Transverse colon (tissue), 4 donors: ENCODE measurements at regions not wholly inside any gene's neighbourhood (a gene's known extent, or its start where the extent isn't known, plus 50 kb on each side); places are given as distances from the start of the nearest gene placed in this dataset.

Experiments
- DNase-seq: peaks from one replicate; pipeline ENCODE4 v3.0.0-alpha.2; 2019
- H3K27ac ChIP-seq, 4 donors: fragments of 200-600 bp; sonication (generic); 2 replicates each; pipeline ENCODE4 v1.5.1; 2016 to 2018; ENCODE audit warnings: inconsistent platforms in 4 of 4
- H3K27me3 ChIP-seq: fragments of 200-600 bp; sonication (generic); 2 replicates; pipeline ENCODE4 v1.5.1; 2017; ENCODE audit warnings: inconsistent platforms
- H3K36me3 ChIP-seq, 4 donors: fragments of 200-600 bp; sonication (generic); 2 replicates each; pipeline ENCODE4 v1.5.1; 2017 to 2019; ENCODE audit warnings: inconsistent platforms in 4 of 4
- H3K4me1 ChIP-seq, 4 donors: fragments of 200-600 bp; sonication (generic); 2 replicates each; pipeline ENCODE4 v1.5.1; 2017 to 2020; ENCODE audit warnings: inconsistent platforms in 4 of 4
- H3K4me3 ChIP-seq, 4 donors: fragments of 200-600 bp; sonication (generic); 1 replicate in 1 of 4; 2 replicates in 3 of 4; pipeline versions ENCODE4 v1.5.1 to v1.6.1; 2017 to 2019; ENCODE audit warnings: inconsistent platforms in 4 of 4
- H3K9me3 ChIP-seq, 2 donors: fragments of 200-600 bp; sonication (generic); 2 replicates each; pipeline ENCODE4 v1.5.1; 2017 to 2019; ENCODE audit warnings: inconsistent platforms in 2 of 2
- CTCF ChIP-seq, 5 experiments: fragments of 200-600 bp in 3 of 5; fragments of 450-650 bp in 2 of 5; sonication (generic) in 3 of 5; IDR thresholded peaks; 1 replicate in 2 of 5; 2 replicates in 3 of 5; pipeline ENCODE4 v1.5.1; 2016 to 2017; ENCODE audit warnings: antibody characterized with exemption in 5 of 5, inconsistent platforms in 3 of 5, mild to moderate bottlenecking in 2 of 5, moderate library complexity in 1 of 5
- EP300 ChIP-seq: sonication (generic); formaldehyde crosslinking; IDR thresholded peaks from one replicate; pipeline ENCODE4 v1.6.1; 2017; ENCODE audit warnings: antibody characterized with exemption, low read depth
- POLR2A ChIP-seq: fragments of 450-650 bp; IDR thresholded peaks from one replicate; pipeline ENCODE4 v1.6.1; 2016; ENCODE audit warnings: antibody characterized with exemption, mild to moderate bottlenecking, moderate library complexity
- POLR2AphosphoS5 ChIP-seq, 3 donors: sonication (generic); formaldehyde crosslinking; IDR thresholded peaks; one replicate each; pipeline ENCODE4 v1.6.1; 2016; ENCODE audit warnings: antibody characterized with exemption in 3 of 3
- WGBS, 2 donors: methylation state at CpG; one replicate each; pipeline ENCODE4 v1.1.5; 2018; ENCODE audit warnings: low coverage in 1 of 2; 5-methylcytosine and 5-hydroxymethylcytosine counted together
- in situ Hi-C, 4 donors: fragments of 200-750 bp; cut with MboI; loops; one replicate each; pipeline versions ENCODE4 v1.15.0 to v1.15.1; 2017; ENCODE audit warnings: low sequenced_read_pairs in 3 of 4, low pct_ligation_motif_present in 1 of 4, low pct_unique_long_range_greater_than_20kb in 1 of 4
- intact Hi-C: fragments of 100-400 bp; cut with DNase I; formaldehyde crosslinking; loops from one replicate; pipeline ENCODE4 v1.15.1; 2023; ENCODE audit warnings: low total_unique reads

GRCh38 chr3:6124875-6125274 is 736.0 kb upstream of the GRM7 start:
- H3K27me3 ChIP-seq: no peaks in the 10 kb centered on the region
- TF ChIP-seq CTCF (IDR thresholded peaks at IDR 0.05) (no peak), EP300 (no peak), POLR2AphosphoS5 (IDR thresholded peaks at IDR 0.05) (no peak)
- in situ Hi-C loops (no loop called here), intact Hi-C loops (no loop called here)
- no peak overlapping the region for H3K4me3 ChIP-seq
- H3K27ac ChIP-seq: no peak overlapping the region
- DNase-seq: no peak
- no peaks in the 10 kb centered on the region for H3K9me3 ChIP-seq
- WGBS, 2 donors: 77 to 89% methylated on average over 5 of the region's 5 CpGs
- H3K4me1 ChIP-seq: no peaks in the 10 kb centered on the region
- H3K36me3 ChIP-seq: no peaks in the 10 kb centered on the region

GRCh38 chr3:6125520-6125919 is 735.4 kb upstream of the GRM7 start:
- TF ChIP-seq EP300 (no peak), POLR2A (no peak)
- DNase-seq: no peak
- intact Hi-C loops (no loop called here), in situ Hi-C loops (no loop called here)
- Histone ChIP-seq H3K27me3 (no peaks in the 10 kb centered on the region), H3K4me3 (no peak overlapping the region), H3K36me3 (no peaks in the 10 kb centered on the region), H3K4me1 (no peaks in the 10 kb centered on the region), H3K27ac (no peak overlapping the region), H3K9me3 (no peaks in the 10 kb centered on the region)
- 38 to 71% methylated on average over 2 to 3 of the region's 3 CpGs for WGBS, 2 donors

- in situ Hi-C loops: no loop called here
- no peak for DNase-seq
- WGBS, 2 donors: 83 to 87% methylated on average over 6 to 8 of the region's 8 CpGs
- Histone ChIP-seq H3K27me3 (no peaks in the 10 kb centered on the region), H3K9me3 (no peaks in the 10 kb centered on the region), H3K36me3 (no peaks in the 10 kb centered on the region), H3K4me3 (no peak overlapping the region), H3K4me1 (no peaks in the 10 kb centered on the region), H3K27ac (no peak overlapping the region)
- intact Hi-C loops: no loop called here
- TF ChIP-seq POLR2AphosphoS5 (IDR thresholded peaks at IDR 0.05) (no peak), POLR2A (no peak), CTCF (IDR thresholded peaks at IDR 0.05) (no peak), EP300 (no peak)
Measured at GRCh38 chr3:6132684-6133432, 728.1 kb upstream of the GRM7 start.

- intact Hi-C loops (no loop called here), in situ Hi-C loops (no loop called here)
- H3K36me3 ChIP-seq: no peaks in the 10 kb centered on the region
- WGBS, 2 donors: 71 to 74% methylated on average over 3 of the region's 3 CpGs
- TF ChIP-seq POLR2A (no peak), CTCF (IDR thresholded peaks at IDR 0.05) (no peak), POLR2AphosphoS5 (IDR thresholded peaks at IDR 0.05) (no peak), EP300 (no peak)
- H3K4me1 ChIP-seq: no peaks in the 10 kb centered on the region
- no peaks in the 10 kb centered on the region for H3K9me3 ChIP-seq
- no peaks in the 10 kb centered on the region for H3K27me3 ChIP-seq
- no peak for DNase-seq
- no peak overlapping the region for H3K4me3 ChIP-seq
- H3K27ac ChIP-seq: no peak overlapping the region
Measured at GRCh38 chr3:6142707-6143106, 718.2 kb upstream of the GRM7 start.

GRCh38 chr3:6147883-6148282 is 713.0 kb upstream of the GRM7 start:
- in situ Hi-C loops: no loop called here
- Histone ChIP-seq H3K27me3 (no peaks in the 10 kb centered on the region), H3K36me3 (no peaks in the 10 kb centered on the region), H3K4me1 (no peaks in the 10 kb centered on the region), H3K4me3 (no peak overlapping the region), H3K27ac (no peak overlapping the region), H3K9me3 (no peaks in the 10 kb centered on the region)
- no peak for DNase-seq
- WGBS, 2 donors: 85 to 90% methylated on average over 6 of the region's 6 CpGs
- intact Hi-C loops: no loop called here
- TF ChIP-seq EP300 (no peak), POLR2A (no peak), POLR2AphosphoS5 (IDR thresholded peaks at IDR 0.05) (no peak), CTCF (IDR thresholded peaks at IDR 0.05) (no peak)
